Panc1 (cell line): ENCODE measurements at regions not wholly inside any gene's neighbourhood (a gene's known extent, or its start where the extent isn't known, plus 50 kb on each side); places are given as distances from the start of the nearest gene placed in this dataset.

ENCODE experiments used
- ATAC-seq: fragments of 200-7000 bp; cut with Tn5 transposase; 2 replicates; pipeline ENCODE4 v1.9.1; 2020; ENCODE audit warnings: mild to moderate bottlenecking, moderate library complexity
- BruUV-seq: library from RNA; stranded (reverse); fragments of 400-500 nt; replicated peaks from 2 replicates; lab custom pipeline; 2021; lab: Mats Ljungman, UMichigan
- CTCF ChIA-PET: fragments of 300-600 bp; sonication (Branson Sonifier 250); formaldehyde crosslinking; loops from one replicate; lab custom pipeline; 2022; ENCODE audit warnings: antibody characterized with exemption; lab: Charles Lee
- POLR2A ChIA-PET: fragments of 300-600 bp; sonication (Branson Sonifier 250); formaldehyde crosslinking; loops from one replicate; lab custom pipeline; 2022; ENCODE audit warnings: antibody characterized with exemption; lab: Charles Lee
- DNase-seq: peaks from one replicate; pipeline ENCODE4 v3.0.0-alpha.2; 2010; ENCODE audit warnings: low read depth, low spot score
- H3K27ac ChIP-seq: 2 replicates; pipeline ENCODE4 v1.5.1; 2011; ENCODE audit warnings: mild to moderate bottlenecking, low read length, inconsistent platforms
- H3K27me3 ChIP-seq: fragments of 200-500 bp; sonication (Bioruptor generic); 2 replicates; pipeline ENCODE4 v1.6.0; 2014; ENCODE audit warnings: low read length, inconsistent platforms; ENCODE audit not compliant: control insufficient read depth, insufficient read depth
- H3K36me3 ChIP-seq: fragments of 200-500 bp; sonication (Bioruptor generic); 2 replicates; pipeline ENCODE4 v1.5.1; 2014; ENCODE audit warnings: inconsistent platforms, mild to moderate bottlenecking, low read length, moderate library complexity; ENCODE audit not compliant: control insufficient read depth, insufficient read depth
- H3K4me1 ChIP-seq: 2 replicates; pipeline ENCODE4 v1.5.1; 2011; ENCODE audit warnings: inconsistent platforms, mild to moderate bottlenecking, low read length, moderate library complexity; ENCODE audit not compliant: control insufficient read depth, insufficient read depth
- H3K4me3 ChIP-seq, 2 experiments: 2 replicates each; pipeline ENCODE4 v1.5.1; 2011 to 2012; ENCODE audit warnings: low read depth in 2 of 2, low read length in 2 of 2, mild to moderate bottlenecking in 2 of 2, inconsistent platforms in 1 of 2, moderate library complexity in 1 of 2
- H3K9me3 ChIP-seq: fragments of 200-500 bp; sonication (Bioruptor generic); 2 replicates; pipeline ENCODE4 v1.5.1; 2014; ENCODE audit warnings: low read depth, mild to moderate bottlenecking, inconsistent platforms, low read length, moderate library complexity; ENCODE audit not compliant: control insufficient read depth, insufficient read depth
- CTCF ChIP-seq: fragments of 450-650 bp; IDR thresholded peaks from 2 replicates; pipeline ENCODE4 v1.5.1; 2017; ENCODE audit warnings: mild to moderate bottlenecking
- POLR2AphosphoS5 ChIP-seq: IDR thresholded peaks from 2 replicates; pipeline ENCODE4 v1.6.1; 2012; ENCODE audit warnings: mild to moderate bottlenecking, low read depth, low read length, moderate library complexity
- REST ChIP-seq, 2 experiments: IDR thresholded peaks; 2 replicates each; pipeline ENCODE4 v1.6.1; 2011 to 2012; ENCODE audit warnings: low read depth in 2 of 2, control low read depth in 1 of 2, low read length in 1 of 2, mild to moderate bottlenecking in 1 of 2, moderate library complexity in 1 of 2; ENCODE audit not compliant: insufficient read depth in 1 of 2
- SIN3A ChIP-seq: IDR thresholded peaks from 2 replicates; pipeline ENCODE4 v1.6.1; 2012; ENCODE audit warnings: low read depth, mild to moderate bottlenecking, low read length, moderate library complexity, borderline replicate concordance; ENCODE audit not compliant: insufficient read depth
- TCF7L2 ChIP-seq: IDR thresholded peaks from 2 replicates; pipeline ENCODE4 v1.6.1; 2011; ENCODE audit warnings: mild to moderate bottlenecking, low read depth, low read length, inconsistent platforms
- in situ Hi-C: cut with HindIII; loops from 2 replicates; pipeline ENCODE4 v1.10.0; 2016; ENCODE audit warnings: low sequenced_read_pairs, low pct_unique_long_range_greater_than_20kb
- intact Hi-C: fragments of 100-400 bp; cut with micrococcal nuclease; formaldehyde crosslinking; loops from one replicate; pipeline ENCODE4 v1.10.0; 2022; ENCODE audit not compliant: unreplicated experiment

GRCh38 chr13:26112843-26113242 is 61.0 kb upstream of the SHISA2 start:
- no peak for DNase-seq
- in situ Hi-C loops (no loop called here), intact Hi-C loops (no loop called here)
- ChIA-PET POLR2A (no interaction called here), CTCF (no interaction called here)
- H3K4me1 ChIP-seq: no peaks in the 10 kb centered on the region
- no peak for TF ChIP-seq SIN3A
- TF ChIP-seq TCF7L2: no peak
- TF ChIP-seq CTCF: peak; percentile 36; the same call in 1 of the 2 replicates
- TF ChIP-seq POLR2AphosphoS5: no peak
- TF ChIP-seq REST (IDR thresholded peaks at IDR 0.05; ENCODE audit: insufficient read depth in 1 of 2, low read depth in 2 of 2, low read length in 1 of 2): no peak
- BruUV-seq: no TSS peak
- no peak overlapping the region for H3K4me3 ChIP-seq
- no peak overlapping the region for H3K27ac ChIP-seq
- no peak for ATAC-seq
- H3K36me3 ChIP-seq: no peaks in the 10 kb centered on the region
- H3K9me3 ChIP-seq: no peaks in the 10 kb centered on the region
- H3K27me3 ChIP-seq: no peaks in the 10 kb centered on the region; the same call in 1 of the 2 replicates

- CTCF ChIA-PET: no interaction called here
- intact Hi-C loops: no loop called here
- no TSS peak for BruUV-seq
These were observed 60.0 kb upstream of the SHISA2 start for GRCh38 chr13:26111797-26112196.

More at GRCh38 chr13:26111797-26112196, 60.0 kb upstream of the SHISA2 start:
- H3K4me1 ChIP-seq: no peaks in the 10 kb centered on the region
- POLR2A ChIA-PET: no interaction called here
- no peak for ATAC-seq
- no peak for DNase-seq
- no peak overlapping the region for H3K27ac ChIP-seq
- TF ChIP-seq POLR2AphosphoS5: no peak
- no peak for TF ChIP-seq SIN3A
- no peak for TF ChIP-seq CTCF
- TF ChIP-seq TCF7L2: no peak
- TF ChIP-seq REST (IDR thresholded peaks at IDR 0.05; ENCODE audit: insufficient read depth in 1 of 2, low read depth in 2 of 2, low read length in 1 of 2): no peak
- no peaks in the 10 kb centered on the region; the same call in 1 of the 2 replicates for H3K27me3 ChIP-seq
- H3K9me3 ChIP-seq: no peaks in the 10 kb centered on the region
- in situ Hi-C loops: no loop called here
- H3K4me3 ChIP-seq: no peak overlapping the region
- no peaks in the 10 kb centered on the region for H3K36me3 ChIP-seq
